Loucy (cell line): ENCODE measurements at regions not wholly inside any gene's neighbourhood (a gene's known extent, or its start where the extent isn't known, plus 50 kb on each side); places are given as distances from the start of the nearest gene placed in this dataset.
"Not testable (repeated sequence)": the region's sequence is repeated elsewhere in the genome, so short reads cannot be mapped to it uniquely, and the experiment has no call there.

Experiments used
- H2AFZ ChIP-seq: fragments of 200-600 bp; sonication (generic); 2 replicates; pipeline ENCODE4 v1.6.0; 2016; ENCODE audit warnings: antibody characterized with exemption, mild to moderate bottlenecking, low read length, moderate library complexity
- H3F3A ChIP-seq: fragments of 200-600 bp; 2 replicates; pipeline ENCODE4 v1.6.0; 2016; ENCODE audit warnings: antibody characterized with exemption, low read depth, mild to moderate bottlenecking
- H3K27me3 ChIP-seq: fragments of 200-600 bp; sonication (generic); 2 replicates; pipeline ENCODE4 v1.6.1; 2014; ENCODE audit warnings: low read length, mild to moderate bottlenecking; ENCODE audit not compliant: insufficient read depth, poor library complexity, severe bottlenecking
- H3K36me3 ChIP-seq: fragments of 200-600 bp; sonication (generic); 2 replicates; pipeline ENCODE4 v1.6.1; 2016; ENCODE audit warnings: low read length; ENCODE audit not compliant: insufficient read depth
- H3K4me1 ChIP-seq: fragments of 200-600 bp; sonication (generic); 2 replicates; pipeline ENCODE4 v1.5.1; 2014; ENCODE audit warnings: low read length, mild to moderate bottlenecking; ENCODE audit not compliant: insufficient read depth, poor library complexity, severe bottlenecking
- H3K4me2 ChIP-seq: fragments of 200-600 bp; sonication (generic); 2 replicates; pipeline ENCODE4 v1.6.0; 2014; ENCODE audit warnings: antibody characterized with exemption, low read length, low read depth, mild to moderate bottlenecking; ENCODE audit not compliant: poor library complexity, severe bottlenecking
- H3K4me3 ChIP-seq: fragments of 200-600 bp; sonication (generic); 2 replicates; pipeline ENCODE4 v1.5.1; 2014; ENCODE audit warnings: low read length, mild to moderate bottlenecking, mixed read lengths; ENCODE audit not compliant: poor library complexity, severe bottlenecking
- H3K79me2 ChIP-seq: fragments of 200-600 bp; sonication (generic); 2 replicates; pipeline ENCODE4 v1.6.1; 2014; ENCODE audit warnings: low read length; ENCODE audit not compliant: insufficient read depth
- H3K9ac ChIP-seq: fragments of 200-600 bp; sonication (generic); 2 replicates; pipeline ENCODE4 v1.6.0; 2014; ENCODE audit warnings: mild to moderate bottlenecking, low read depth, low read length, moderate library complexity; ENCODE audit not compliant: poor library complexity, severe bottlenecking
- H3K9me2 ChIP-seq: fragments of 200-600 bp; sonication (generic); replicated peaks from 2 replicates; pipeline ENCODE4 v1.6.1; 2016; ENCODE audit warnings: low read depth, low read length, mixed read lengths
- H3K9me3 ChIP-seq: fragments of 200-600 bp; sonication (generic); 2 replicates; pipeline ENCODE4 v1.6.1; 2014; ENCODE audit warnings: mild to moderate bottlenecking, antibody characterized with exemption, low read length, low read depth; ENCODE audit not compliant: insufficient read depth
- H4K20me1 ChIP-seq: fragments of 200-600 bp; sonication (generic); 2 replicates; pipeline ENCODE4 v1.6.0; 2014; ENCODE audit warnings: antibody characterized with exemption, low read length, mild to moderate bottlenecking; ENCODE audit not compliant: insufficient read depth, poor library complexity, severe bottlenecking
- CTCF ChIP-seq: fragments of 200-600 bp; sonication (generic); conservative IDR thresholded peaks from 2 replicates; pipeline ENCODE4 v1.5.1; 2014; ENCODE audit warnings: mild to moderate bottlenecking, antibody characterized with exemption, low read length
- EZH2phosphoT487 ChIP-seq: fragments of 200-600 bp; IDR thresholded peaks from 2 replicates; pipeline ENCODE4 v1.6.1; 2018; ENCODE audit warnings: antibody characterized with exemption, mild to moderate bottlenecking, moderate library complexity, borderline replicate concordance

DNA sequence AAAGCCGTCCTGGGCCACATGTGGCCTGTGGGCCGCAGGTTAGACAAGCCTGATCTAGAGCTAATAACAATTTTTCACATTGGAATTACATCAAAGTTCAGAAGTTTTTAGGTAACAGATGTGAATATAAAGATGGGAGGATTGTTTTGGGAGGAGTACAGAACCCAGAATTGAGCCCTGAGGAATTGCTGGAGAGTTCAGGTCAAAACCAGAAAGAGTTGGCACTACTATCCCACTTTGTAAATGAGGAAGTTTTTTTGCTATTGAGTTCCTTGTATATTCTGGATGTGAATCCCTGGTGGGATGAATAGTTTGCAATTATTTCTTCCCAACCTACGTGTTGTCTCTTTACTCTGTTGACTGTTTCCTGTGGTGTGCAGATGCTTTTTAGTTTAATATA is 109.5 kb upstream of the LIPC start:
- Histone ChIP-seq H3K4me3 (no peak overlapping the region), H3K27me3 (no peaks in the 10 kb centered on the region), H4K20me1 (no peaks in the 10 kb centered on the region), H3K9me2 (no peaks in the 10 kb centered on the region), H3K79me2 (no peaks in the 10 kb centered on the region), H3K4me2 (no peak overlapping the region), H3F3A (no peaks in the 10 kb centered on the region), H3K9me3 (no peaks in the 10 kb centered on the region), H3K36me3 (no peaks in the 10 kb centered on the region), H2AFZ (no peak overlapping the region), H3K4me1 (no peaks in the 10 kb centered on the region), H3K9ac (no peak overlapping the region)
- no peak for TF ChIP-seq CTCF
- no peak for TF ChIP-seq EZH2phosphoT487

- H3K27me3 ChIP-seq, H3K36me3 ChIP-seq, H3K9ac ChIP-seq, H3K4me1 ChIP-seq, H3K9me2 ChIP-seq, H3K9me3 ChIP-seq, H3K79me2 ChIP-seq, H3K4me3 ChIP-seq, H4K20me1 ChIP-seq, H3K4me2 ChIP-seq, H3F3A ChIP-seq, H2AFZ ChIP-seq: not testable (repeated sequence)
Measured at GRCh38 chr15:58323321-58323720, 108.5 kb upstream of the LIPC start.

DNA sequence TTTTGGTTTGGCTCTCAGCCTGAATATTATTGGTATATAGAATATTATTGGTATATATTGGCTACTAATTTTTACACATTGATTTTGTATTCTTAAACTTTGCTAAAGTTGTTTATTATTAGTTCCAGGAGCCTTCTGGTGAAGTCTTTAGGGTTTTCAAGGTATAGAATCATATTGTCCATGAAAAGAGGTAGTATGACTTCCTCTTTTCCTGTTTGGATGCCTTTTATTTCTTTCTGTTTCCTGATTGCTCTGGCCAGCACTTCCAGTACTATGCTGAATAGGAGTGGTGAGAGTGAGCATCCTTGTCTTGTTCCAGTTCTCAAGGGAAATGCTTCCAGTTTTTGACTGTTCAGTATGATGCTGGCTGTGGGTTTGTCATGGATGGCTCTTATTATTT is 107.3 kb upstream of the LIPC start:
- no peaks in the 10 kb centered on the region for H3K4me1 ChIP-seq
- H3K4me3 ChIP-seq = no peak overlapping the region
- H4K20me1 ChIP-seq = no peaks in the 10 kb centered on the region
- H3K9ac ChIP-seq = no peak overlapping the region
- H3K79me2 ChIP-seq = no peaks in the 10 kb centered on the region
- TF ChIP-seq CTCF (no peak), EZH2phosphoT487 (no peak)
- peaks cover 7% of the 10 kb centered on the region; the same call in 1 of the 2 replicates for H3K9me3 ChIP-seq
- no peaks in the 10 kb centered on the region for H3K9me2 ChIP-seq
- no peak overlapping the region for H3K4me2 ChIP-seq
- no peaks in the 10 kb centered on the region for H3K36me3 ChIP-seq
- H2AFZ ChIP-seq = no peak overlapping the region
- no peaks in the 10 kb centered on the region for H3K27me3 ChIP-seq
- no peaks in the 10 kb centered on the region for H3F3A ChIP-seq

GRCh38 chr15:58327958-58328357 is 103.8 kb upstream of the LIPC start:
- Histone ChIP-seq H3K27me3 (no peaks in the 10 kb centered on the region), H3K9me2 (no peaks in the 10 kb centered on the region), H2AFZ (no peak overlapping the region), H3K9me3 (peaks cover 7% of the 10 kb centered on the region; the same call in 1 of the 2 replicates), H4K20me1 (no peaks in the 10 kb centered on the region), H3K9ac (no peak overlapping the region), H3K4me2 (no peak overlapping the region), H3K36me3 (no peaks in the 10 kb centered on the region), H3K4me1 (peaks cover 29% of the 10 kb centered on the region), H3K4me3 (no peak overlapping the region), H3F3A (0 out of 2 replicates have a peak, but pooled peaks cover 3% of the 10 kb centered on the region), H3K79me2 (no peaks in the 10 kb centered on the region)
- no peak for TF ChIP-seq EZH2phosphoT487
- no peak for TF ChIP-seq CTCF
